ENCODE measurements at regions not wholly inside any gene's neighbourhood (a gene's known extent, or its start where the extent isn't known, plus 50 kb on each side); places are given as distances from the start of the nearest gene placed in this dataset.
"Not testable (repeated sequence)": the region's sequence is repeated elsewhere in the genome, so short reads cannot be mapped to it uniquely, and the experiment has no call there.

- no peak overlapping the region for H3K4me3 ChIP-seq (ENCODE audit: low read depth, low read length)
- no peaks in the 10 kb centered on the region for H3K36me3 ChIP-seq (ENCODE audit: control insufficient read depth, insufficient read depth, low read length)
- H3K27me3 ChIP-seq (ENCODE audit: control insufficient read depth, insufficient read depth, low read length), result no peaks in the 10 kb centered on the region
- DNase-seq (ENCODE audit: low read depth), result no peak
- TF ChIP-seq, protein P1, sequence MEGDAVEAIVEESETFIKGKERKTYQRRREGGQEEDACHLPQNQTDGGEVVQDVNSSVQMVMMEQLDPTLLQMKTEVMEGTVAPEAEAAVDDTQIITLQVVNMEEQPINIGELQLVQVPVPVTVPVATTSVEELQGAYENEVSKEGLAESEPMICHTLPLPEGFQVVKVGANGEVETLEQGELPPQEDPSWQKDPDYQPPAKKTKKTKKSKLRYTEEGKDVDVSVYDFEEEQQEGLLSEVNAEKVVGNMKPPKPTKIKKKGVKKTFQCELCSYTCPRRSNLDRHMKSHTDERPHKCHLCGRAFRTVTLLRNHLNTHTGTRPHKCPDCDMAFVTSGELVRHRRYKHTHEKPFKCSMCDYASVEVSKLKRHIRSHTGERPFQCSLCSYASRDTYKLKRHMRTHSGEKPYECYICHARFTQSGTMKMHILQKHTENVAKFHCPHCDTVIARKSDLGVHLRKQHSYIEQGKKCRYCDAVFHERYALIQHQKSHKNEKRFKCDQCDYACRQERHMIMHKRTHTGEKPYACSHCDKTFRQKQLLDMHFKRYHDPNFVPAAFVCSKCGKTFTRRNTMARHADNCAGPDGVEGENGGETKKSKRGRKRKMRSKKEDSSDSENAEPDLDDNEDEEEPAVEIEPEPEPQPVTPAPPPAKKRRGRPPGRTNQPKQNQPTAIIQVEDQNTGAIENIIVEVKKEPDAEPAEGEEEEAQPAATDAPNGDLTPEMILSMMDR (IDR thresholded peaks at IDR 0.05; ENCODE audit: insufficient read depth, low read length, poor library complexity, severe bottlenecking), result no peak
Measured at GRCh38 chr5:125679522-125679921, 743.7 kb upstream of the GRAMD2B start.

DNA sequence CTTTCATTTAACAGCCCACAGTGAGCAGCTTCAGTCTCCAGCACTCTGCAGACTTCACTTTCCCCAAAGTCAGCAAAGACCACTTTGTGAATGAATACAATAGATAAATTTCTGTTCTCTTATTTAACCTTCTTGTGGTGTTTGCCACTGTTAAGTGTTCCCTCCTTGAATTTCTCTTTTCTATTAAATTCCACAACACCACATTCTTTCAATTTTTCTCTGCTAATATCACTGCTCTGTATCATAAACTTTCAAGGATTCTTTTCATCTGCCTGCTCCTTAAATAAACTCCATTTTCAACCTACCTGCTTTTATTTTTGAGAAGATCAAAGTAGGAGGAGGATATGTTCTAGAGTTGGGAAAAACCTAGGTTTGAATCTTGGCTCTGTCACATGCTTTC is 739.5 kb upstream of the GRAMD2B start:
- TF ChIP-seq, protein P1 (IDR thresholded peaks at IDR 0.05; ENCODE audit: insufficient read depth, low read length, poor library complexity, severe bottlenecking), result no peak
- Histone ChIP-seq H3K36me3 (ENCODE audit: control insufficient read depth, insufficient read depth, low read length) (no peaks in the 10 kb centered on the region), H3K27me3 (ENCODE audit: control insufficient read depth, insufficient read depth, low read length) (no peaks in the 10 kb centered on the region), H3K4me3 (ENCODE audit: low read depth, low read length) (no peak overlapping the region)
- DNase-seq (ENCODE audit: low read depth), result no peak

- Histone ChIP-seq H3K4me3 (ENCODE audit: low read depth, low read length) (no peak overlapping the region), H3K36me3 (ENCODE audit: control insufficient read depth, insufficient read depth, low read length) (no peaks in the 10 kb centered on the region), H3K27me3 (ENCODE audit: control insufficient read depth, insufficient read depth, low read length) (no peaks in the 10 kb centered on the region)
- TF ChIP-seq, protein P1 (IDR thresholded peaks at IDR 0.05; ENCODE audit: insufficient read depth, low read length, poor library complexity, severe bottlenecking), result no peak
- DNase-seq (ENCODE audit: low read depth), result no peak
Measured at GRCh38 chr5:125685771-125686170, 737.4 kb upstream of the GRAMD2B start.

- not testable (repeated sequence) for H3K4me3 ChIP-seq (ENCODE audit: low read depth, low read length); H3K27me3 ChIP-seq (ENCODE audit: control insufficient read depth, insufficient read depth, low read length); H3K36me3 ChIP-seq (ENCODE audit: control insufficient read depth, insufficient read depth, low read length); DNase-seq (ENCODE audit: low read depth)
Measured at GRCh38 chr5:125691738-125692530, 731.3 kb upstream of the GRAMD2B start.

GRCh38 chr5:125695996-125696655 is 727.1 kb upstream of the GRAMD2B start:
- Histone ChIP-seq H3K27me3 (ENCODE audit: control insufficient read depth, insufficient read depth, low read length) (no peaks in the 10 kb centered on the region), H3K4me3 (ENCODE audit: low read depth, low read length) (no peak overlapping the region), H3K36me3 (ENCODE audit: control insufficient read depth, insufficient read depth, low read length) (no peaks in the 10 kb centered on the region)
- no peak for DNase-seq (ENCODE audit: low read depth)
- TF ChIP-seq, protein P1 (IDR thresholded peaks at IDR 0.05; ENCODE audit: insufficient read depth, low read length, poor library complexity, severe bottlenecking), result no peak

DNA sequence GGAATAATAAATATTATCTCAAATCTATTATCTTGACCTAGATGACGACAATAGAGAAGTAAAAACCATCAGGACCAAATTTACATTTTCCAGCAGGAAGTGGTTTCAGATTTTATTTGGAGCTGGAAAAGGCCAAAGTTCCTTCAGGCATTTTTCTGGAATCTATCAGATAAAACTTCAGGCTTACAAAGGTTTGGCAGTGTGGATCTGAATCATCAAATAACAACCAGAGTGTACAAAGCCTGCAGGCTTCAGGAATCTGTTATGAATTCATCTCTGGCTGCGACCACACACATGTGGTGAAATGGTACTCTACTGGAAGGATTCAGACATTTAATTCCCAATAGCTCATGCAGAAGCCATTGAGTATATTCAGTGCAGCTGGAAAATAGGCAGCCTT is 726.4 kb upstream of the GRAMD2B start:
- TF ChIP-seq, protein P1 (IDR thresholded peaks at IDR 0.05; ENCODE audit: insufficient read depth, low read length, poor library complexity, severe bottlenecking), result no peak
- Histone ChIP-seq H3K27me3 (ENCODE audit: control insufficient read depth, insufficient read depth, low read length) (no peaks in the 10 kb centered on the region), H3K4me3 (ENCODE audit: low read depth, low read length) (no peak overlapping the region), H3K36me3 (ENCODE audit: control insufficient read depth, insufficient read depth, low read length) (no peaks in the 10 kb centered on the region)
- DNase-seq (ENCODE audit: low read depth), result no peak

Measured in kidney epithelial cell (primary cell).